Loucy (cell line): ENCODE measurements at regions not wholly inside any gene's neighbourhood (a gene's known extent, or its start where the extent isn't known, plus 50 kb on each side); places are given as distances from the start of the nearest gene placed in this dataset.

ENCODE experiments used
- CTCF ChIP-seq: fragments of 200-600 bp; sonication (generic); conservative IDR thresholded peaks from 2 replicates; pipeline ENCODE4 v1.5.1; 2014; ENCODE audit warnings: mild to moderate bottlenecking, antibody characterized with exemption, low read length
- EZH2phosphoT487 ChIP-seq: fragments of 200-600 bp; IDR thresholded peaks from 2 replicates; pipeline ENCODE4 v1.6.1; 2018; ENCODE audit warnings: antibody characterized with exemption, mild to moderate bottlenecking, moderate library complexity, borderline replicate concordance

- no peak for TF ChIP-seq CTCF
- TF ChIP-seq EZH2phosphoT487, result no peak
Measured at GRCh38 chr14:89551955-89552354, 134.9 kb upstream of the FOXN3 start.
